GM10266 (cell line): ENCODE measurements at regions not wholly inside any gene's neighbourhood (a gene's known extent, or its start where the extent isn't known, plus 50 kb on each side); places are given as distances from the start of the nearest gene placed in this dataset.
"Not testable (repeated sequence)": the region's sequence is repeated elsewhere in the genome, so short reads cannot be mapped to it uniquely, and the experiment has no call there.

Source experiments
- DNase-seq: peaks from one replicate; pipeline ENCODE4 v3.0.0; 2012; ENCODE audit errors: extremely low spot score
- TF ChIP-seq, protein P1 (sequence below): IDR thresholded peaks from 2 replicates; pipeline ENCODE4 v1.5.1; 2012; ENCODE audit warnings: mild to moderate bottlenecking, low read depth; ENCODE audit not compliant: control insufficient read depth, insufficient read depth; ENCODE audit errors: missing control alignments

DNA sequence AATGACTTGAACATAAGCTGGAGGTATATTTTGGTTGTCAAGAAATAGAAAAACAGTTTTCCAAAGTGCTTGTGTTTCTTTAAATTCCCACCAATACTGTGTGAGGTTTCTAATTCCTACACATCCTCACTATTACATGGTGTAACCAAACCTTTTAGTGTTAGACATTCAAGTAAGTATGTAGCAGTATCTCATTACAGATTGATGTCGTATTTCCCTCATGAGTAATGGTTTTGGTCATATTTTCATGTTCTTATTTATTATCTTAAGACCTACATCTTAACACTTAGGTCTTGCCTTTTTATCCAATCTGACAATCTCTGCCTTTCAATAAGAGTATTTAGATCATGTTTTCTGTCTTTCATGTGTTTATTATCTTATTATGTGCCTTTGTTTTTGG is 253.7 kb upstream of the ANXA10 start:
- DNase-seq: no peak
- TF ChIP-seq, protein P1, sequence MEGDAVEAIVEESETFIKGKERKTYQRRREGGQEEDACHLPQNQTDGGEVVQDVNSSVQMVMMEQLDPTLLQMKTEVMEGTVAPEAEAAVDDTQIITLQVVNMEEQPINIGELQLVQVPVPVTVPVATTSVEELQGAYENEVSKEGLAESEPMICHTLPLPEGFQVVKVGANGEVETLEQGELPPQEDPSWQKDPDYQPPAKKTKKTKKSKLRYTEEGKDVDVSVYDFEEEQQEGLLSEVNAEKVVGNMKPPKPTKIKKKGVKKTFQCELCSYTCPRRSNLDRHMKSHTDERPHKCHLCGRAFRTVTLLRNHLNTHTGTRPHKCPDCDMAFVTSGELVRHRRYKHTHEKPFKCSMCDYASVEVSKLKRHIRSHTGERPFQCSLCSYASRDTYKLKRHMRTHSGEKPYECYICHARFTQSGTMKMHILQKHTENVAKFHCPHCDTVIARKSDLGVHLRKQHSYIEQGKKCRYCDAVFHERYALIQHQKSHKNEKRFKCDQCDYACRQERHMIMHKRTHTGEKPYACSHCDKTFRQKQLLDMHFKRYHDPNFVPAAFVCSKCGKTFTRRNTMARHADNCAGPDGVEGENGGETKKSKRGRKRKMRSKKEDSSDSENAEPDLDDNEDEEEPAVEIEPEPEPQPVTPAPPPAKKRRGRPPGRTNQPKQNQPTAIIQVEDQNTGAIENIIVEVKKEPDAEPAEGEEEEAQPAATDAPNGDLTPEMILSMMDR: no peak

DNA sequence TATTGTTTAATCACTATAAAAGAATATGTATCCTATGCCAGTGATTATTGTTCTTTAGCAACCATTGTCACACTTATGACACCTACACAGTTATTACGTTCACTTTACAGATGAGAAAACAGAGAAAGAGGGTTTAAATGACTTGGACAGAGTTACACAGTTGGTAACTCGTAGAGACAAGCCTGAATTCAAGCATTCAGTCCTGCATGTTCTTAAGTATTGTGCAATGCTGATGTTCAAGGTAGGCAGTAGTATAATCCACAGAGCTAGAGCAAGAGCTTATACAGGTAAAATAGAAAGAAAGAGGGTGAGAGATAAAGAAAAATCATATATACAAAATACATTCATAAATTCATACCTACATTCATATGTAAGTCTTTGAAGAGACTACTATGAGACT is 249.8 kb upstream of the ANXA10 start:
- TF ChIP-seq, protein P1: no peak

DNA sequence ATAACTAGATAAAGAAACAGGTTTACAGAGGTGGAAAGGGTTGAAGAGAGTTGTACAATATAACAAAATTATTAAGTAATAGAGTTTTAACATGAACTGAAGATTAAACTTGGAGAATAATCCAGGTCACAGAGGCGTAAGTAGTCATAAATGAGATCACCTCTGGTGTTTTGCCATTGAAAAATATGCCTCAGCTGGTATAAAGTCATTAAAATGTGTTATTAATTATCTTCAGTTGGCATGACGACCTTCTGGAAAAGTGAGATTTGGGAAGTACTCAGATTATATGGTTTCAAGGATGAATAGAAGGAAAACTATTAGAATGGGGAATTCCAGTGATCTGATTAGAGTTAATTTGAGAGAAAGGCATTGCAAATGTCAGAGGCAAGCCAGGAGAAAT is 237.5 kb upstream of the ANXA10 start:
- TF ChIP-seq, protein P1: no peak
- no peak for DNase-seq

More for the DNA sequence above, 249.8 kb upstream of the ANXA10 start:
- no peak for DNase-seq

DNA sequence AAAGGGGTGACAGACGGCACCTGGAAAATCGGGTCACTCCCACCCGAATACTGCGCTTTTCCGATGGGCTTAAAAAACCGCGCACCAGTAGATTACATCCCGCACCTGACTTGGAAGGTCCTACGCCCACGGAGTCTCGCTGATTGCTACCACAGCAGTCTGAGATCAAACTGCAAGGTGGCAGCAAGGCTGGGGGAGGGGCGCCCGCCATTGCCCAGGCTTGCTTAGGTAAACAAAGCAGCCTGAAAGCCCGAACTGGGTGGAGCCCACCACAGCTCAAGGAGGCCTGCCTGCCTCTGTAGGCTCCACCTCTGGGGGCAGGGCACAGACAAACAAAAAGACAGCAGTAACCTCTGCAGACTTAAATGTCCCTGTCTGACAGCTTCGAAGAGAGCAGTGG is 234.2 kb upstream of the ANXA10 start:
- DNase-seq: not testable (repeated sequence)

DNA sequence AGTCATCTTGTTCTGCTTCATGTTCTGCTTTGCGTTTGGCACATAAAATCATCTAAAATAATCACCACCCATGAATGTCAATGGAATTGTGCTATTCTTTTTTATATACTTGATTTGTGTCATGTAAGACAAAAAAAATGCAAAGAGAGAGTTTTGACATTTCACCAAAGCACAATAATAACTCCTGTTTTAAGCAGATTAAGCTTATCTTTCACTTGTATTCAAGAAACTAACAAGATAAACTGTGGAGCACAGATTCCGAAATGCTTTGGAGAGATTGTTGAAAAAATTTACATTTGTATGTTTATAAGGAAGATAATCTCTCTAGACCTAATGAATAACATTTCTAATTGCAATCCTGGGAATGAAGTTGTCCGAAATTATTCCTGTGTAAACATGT is 225.1 kb upstream of the ANXA10 start:
- DNase-seq: no peak
- TF ChIP-seq, protein P1: no peak

DNA sequence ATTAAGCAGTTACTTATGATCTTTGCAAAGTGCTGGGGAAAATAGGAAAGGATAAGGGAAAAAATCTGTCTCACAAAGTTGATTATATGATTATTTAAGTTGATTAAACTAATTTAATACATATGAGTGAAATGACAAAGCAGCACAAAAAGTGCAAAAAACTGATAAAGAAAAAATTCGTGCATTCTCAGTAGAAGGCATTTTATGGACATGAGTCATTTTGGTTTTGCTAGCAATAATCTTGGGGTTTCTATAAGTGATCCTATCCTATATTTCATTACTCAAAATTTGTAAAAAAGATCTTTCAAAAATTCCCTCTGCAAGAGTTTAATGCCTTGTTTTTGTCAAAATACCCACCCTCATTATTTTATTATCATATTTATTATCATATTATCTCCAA is 224.2 kb upstream of the ANXA10 start:
- DNase-seq: no peak

DNA sequence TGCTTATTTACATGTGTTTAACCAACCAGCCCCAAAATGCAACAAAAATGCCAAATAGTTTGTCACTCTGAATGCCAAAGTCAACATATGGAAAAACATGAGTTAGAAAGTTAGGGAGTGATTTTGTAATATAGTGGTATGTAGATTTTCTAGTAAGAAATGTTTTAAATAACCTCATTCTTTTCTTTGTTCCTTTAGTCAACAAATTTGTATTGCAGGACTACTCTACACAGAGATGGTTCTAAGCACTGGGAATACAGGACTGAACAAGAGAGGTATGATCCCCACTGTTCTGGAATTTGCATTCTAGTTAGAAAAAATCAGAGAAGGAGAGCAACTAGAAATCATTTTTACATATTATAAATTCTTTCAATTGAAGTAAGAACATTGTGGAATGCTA is 218.8 kb upstream of the ANXA10 start:
- TF ChIP-seq, protein P1: no peak
- DNase-seq: no peak

More for the DNA sequence above, 224.2 kb upstream of the ANXA10 start:
- TF ChIP-seq, protein P1: no peak

DNA sequence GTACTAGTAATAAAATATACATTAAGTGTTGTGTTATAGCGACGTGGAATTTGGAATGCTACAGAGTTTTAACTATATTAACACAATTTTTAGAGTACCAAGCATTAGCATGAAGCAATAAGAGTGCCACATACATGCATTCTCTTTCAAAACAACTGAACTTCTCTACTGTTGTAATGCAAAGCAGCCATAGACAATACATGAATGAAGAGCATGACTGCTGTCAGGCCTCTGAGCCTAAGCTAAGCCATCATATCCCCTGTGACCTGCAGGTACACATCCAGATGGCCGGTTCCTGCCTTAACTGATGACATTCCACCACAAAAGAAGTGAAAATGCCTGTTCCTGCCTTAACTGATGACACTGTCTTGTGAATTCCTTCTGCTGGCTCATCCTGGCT is 216.2 kb upstream of the ANXA10 start:
- not testable (repeated sequence) for DNase-seq

DNA sequence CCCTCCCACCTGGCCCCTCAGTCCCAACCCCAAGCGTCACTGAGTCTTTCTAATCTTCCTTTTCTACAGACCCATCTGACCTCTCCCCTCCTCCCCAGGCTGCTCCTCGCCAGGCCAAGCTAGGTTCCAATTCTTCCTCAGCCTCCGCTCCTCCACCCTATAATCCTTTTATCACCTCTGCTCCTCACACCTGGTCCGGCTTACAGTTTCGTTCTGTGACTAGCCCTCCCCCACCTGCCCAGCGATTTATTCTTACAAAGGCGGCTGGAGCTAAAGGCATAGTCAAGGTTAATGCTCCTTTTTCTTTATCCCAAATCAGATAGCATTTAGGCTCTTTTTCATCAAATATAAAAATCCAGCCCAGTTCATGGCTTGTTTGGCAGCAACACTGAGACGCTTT is 214.5 kb upstream of the ANXA10 start:
- not testable (repeated sequence) for DNase-seq
